DOHH2 (cell line): ENCODE measurements at regions not wholly inside any gene's neighbourhood (a gene's known extent, or its start where the extent isn't known, plus 50 kb on each side); places are given as distances from the start of the nearest gene placed in this dataset.

Experiments
- H3F3A ChIP-seq: fragments of 200-600 bp; sonication (generic), shearing (Covaris generic); 2 replicates; pipeline ENCODE4 v1.6.0; 2016; ENCODE audit warnings: antibody characterized with exemption, mild to moderate bottlenecking; ENCODE audit not compliant: control insufficient read depth, insufficient read depth
- H3K27ac ChIP-seq: fragments of 200-600 bp; sonication (generic); 2 replicates; pipeline ENCODE4 v1.5.1; 2014; ENCODE audit warnings: low read depth, mild to moderate bottlenecking, low read length, moderate library complexity
- H3K27me3 ChIP-seq: fragments of 200-600 bp; sonication (generic); 2 replicates; pipeline ENCODE4 v1.6.1; 2014; ENCODE audit warnings: mild to moderate bottlenecking, low read length, mixed read lengths; ENCODE audit not compliant: control insufficient read depth
- H3K36me3 ChIP-seq: fragments of 200-600 bp; sonication (generic); 2 replicates; pipeline ENCODE4 v1.6.1; 2014; ENCODE audit warnings: mild to moderate bottlenecking, low read length, moderate library complexity, mixed read lengths; ENCODE audit not compliant: control insufficient read depth
- H3K4me1 ChIP-seq: fragments of 200-600 bp; sonication (generic); 2 replicates; pipeline ENCODE4 v1.6.1; 2014; ENCODE audit warnings: mild to moderate bottlenecking, low read length, mixed read lengths; ENCODE audit not compliant: control insufficient read depth
- H3K4me2 ChIP-seq: fragments of 200-600 bp; sonication (generic); 2 replicates; pipeline ENCODE4 v1.6.0; 2014; ENCODE audit warnings: mild to moderate bottlenecking, low read length, moderate library complexity
- H3K4me3 ChIP-seq: fragments of 200-600 bp; sonication (generic); 2 replicates; pipeline ENCODE4 v1.5.1; 2014; ENCODE audit warnings: mild to moderate bottlenecking, low read length, mixed read lengths
- H3K79me2 ChIP-seq: fragments of 200-600 bp; sonication (generic); 2 replicates; pipeline ENCODE4 v1.6.1; 2014; ENCODE audit warnings: mild to moderate bottlenecking, low read length, mixed read lengths; ENCODE audit not compliant: control insufficient read depth
- H3K9me2 ChIP-seq: fragments of 200-600 bp; sonication (generic); replicated peaks from 2 replicates; pipeline ENCODE4 v1.6.1; 2014; ENCODE audit warnings: mild to moderate bottlenecking, low read length, mixed read lengths; ENCODE audit not compliant: control insufficient read depth
- H3K9me3 ChIP-seq: fragments of 200-600 bp; sonication (generic); 2 replicates; pipeline ENCODE4 v1.6.1; 2014; ENCODE audit warnings: antibody characterized with exemption, low read length, mixed read lengths; ENCODE audit not compliant: control insufficient read depth, insufficient read depth
- H4K20me1 ChIP-seq: fragments of 200-600 bp; sonication (generic); 2 replicates; pipeline ENCODE4 v1.6.0; 2014; ENCODE audit warnings: low read depth, mild to moderate bottlenecking, antibody characterized with exemption, low read length, moderate library complexity; ENCODE audit not compliant: control insufficient read depth, insufficient read depth
- EZH2phosphoT487 ChIP-seq: fragments of 200-600 bp; sonication (generic); IDR thresholded peaks from 2 replicates; pipeline ENCODE4 v1.6.1; 2017; ENCODE audit warnings: borderline replicate concordance, mild to moderate bottlenecking, antibody characterized with exemption, low read length, moderate library complexity, mixed read lengths
- TF ChIP-seq, protein P1 (sequence below): fragments of 200-600 bp; sonication (generic); IDR thresholded peaks from one replicate; pipeline ENCODE4 v1.5.1; 2014; ENCODE audit warnings: antibody characterized with exemption, mild to moderate bottlenecking, low read depth, low read length; ENCODE audit not compliant: poor library complexity, severe bottlenecking

- Histone ChIP-seq H3K27me3 (no peaks in the 10 kb centered on the region), H3K9me3 (no peaks in the 10 kb centered on the region), H3K36me3 (no peaks in the 10 kb centered on the region), H4K20me1 (no peaks in the 10 kb centered on the region), H3K4me2 (peak overlapping the region; percentile 41), H3F3A (no peaks in the 10 kb centered on the region), H3K27ac (no peak overlapping the region), H3K9me2 (no peaks in the 10 kb centered on the region), H3K4me1 (peaks cover 49% of the 10 kb centered on the region), H3K79me2 (no peaks in the 10 kb centered on the region), H3K4me3 (peak overlapping the region; percentile 18; the same call in 1 of the 2 replicates)
- TF ChIP-seq, protein P1, sequence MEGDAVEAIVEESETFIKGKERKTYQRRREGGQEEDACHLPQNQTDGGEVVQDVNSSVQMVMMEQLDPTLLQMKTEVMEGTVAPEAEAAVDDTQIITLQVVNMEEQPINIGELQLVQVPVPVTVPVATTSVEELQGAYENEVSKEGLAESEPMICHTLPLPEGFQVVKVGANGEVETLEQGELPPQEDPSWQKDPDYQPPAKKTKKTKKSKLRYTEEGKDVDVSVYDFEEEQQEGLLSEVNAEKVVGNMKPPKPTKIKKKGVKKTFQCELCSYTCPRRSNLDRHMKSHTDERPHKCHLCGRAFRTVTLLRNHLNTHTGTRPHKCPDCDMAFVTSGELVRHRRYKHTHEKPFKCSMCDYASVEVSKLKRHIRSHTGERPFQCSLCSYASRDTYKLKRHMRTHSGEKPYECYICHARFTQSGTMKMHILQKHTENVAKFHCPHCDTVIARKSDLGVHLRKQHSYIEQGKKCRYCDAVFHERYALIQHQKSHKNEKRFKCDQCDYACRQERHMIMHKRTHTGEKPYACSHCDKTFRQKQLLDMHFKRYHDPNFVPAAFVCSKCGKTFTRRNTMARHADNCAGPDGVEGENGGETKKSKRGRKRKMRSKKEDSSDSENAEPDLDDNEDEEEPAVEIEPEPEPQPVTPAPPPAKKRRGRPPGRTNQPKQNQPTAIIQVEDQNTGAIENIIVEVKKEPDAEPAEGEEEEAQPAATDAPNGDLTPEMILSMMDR = no peak
- TF ChIP-seq EZH2phosphoT487 = no peak
Measured at GRCh38 chr3:34073961-34074360, 275.5 kb downstream of the PDCD6IP start.

DNA sequence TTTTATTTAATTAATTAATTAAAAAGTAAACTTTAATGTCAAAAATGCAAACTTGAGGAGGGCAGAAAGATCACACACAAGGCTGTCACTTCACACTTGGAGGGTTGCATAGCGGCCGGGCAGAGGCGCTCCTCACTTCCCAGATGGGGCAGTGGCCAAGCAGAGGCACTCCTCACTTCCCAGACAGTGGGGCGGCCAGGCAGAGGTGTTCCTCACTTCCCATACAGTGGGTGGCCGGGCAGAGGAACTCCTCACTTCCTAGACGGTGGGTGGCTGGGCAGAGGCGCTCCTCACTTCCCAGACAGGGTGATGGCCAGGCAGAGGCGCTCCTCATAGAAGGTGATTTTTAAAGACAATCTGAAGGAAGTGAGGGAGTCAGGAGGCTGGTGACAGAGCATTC, 277.5 kb downstream of the PDCD6IP start:
- no peak overlapping the region for H3K4me2 ChIP-seq
- H3K9me3 ChIP-seq = no peaks in the 10 kb centered on the region
- no peak overlapping the region for H3K4me3 ChIP-seq
- H3K4me1 ChIP-seq = peaks cover 49% of the 10 kb centered on the region
- no peaks in the 10 kb centered on the region for H3F3A ChIP-seq
- H4K20me1 ChIP-seq = no peaks in the 10 kb centered on the region
- no peaks in the 10 kb centered on the region for H3K9me2 ChIP-seq
- no peaks in the 10 kb centered on the region for H3K79me2 ChIP-seq
- H3K36me3 ChIP-seq = no peaks in the 10 kb centered on the region
- no peak overlapping the region for H3K27ac ChIP-seq
- TF ChIP-seq EZH2phosphoT487 = no peak
- TF ChIP-seq, protein P1 = no peak
- H3K27me3 ChIP-seq = no peaks in the 10 kb centered on the region

DNA sequence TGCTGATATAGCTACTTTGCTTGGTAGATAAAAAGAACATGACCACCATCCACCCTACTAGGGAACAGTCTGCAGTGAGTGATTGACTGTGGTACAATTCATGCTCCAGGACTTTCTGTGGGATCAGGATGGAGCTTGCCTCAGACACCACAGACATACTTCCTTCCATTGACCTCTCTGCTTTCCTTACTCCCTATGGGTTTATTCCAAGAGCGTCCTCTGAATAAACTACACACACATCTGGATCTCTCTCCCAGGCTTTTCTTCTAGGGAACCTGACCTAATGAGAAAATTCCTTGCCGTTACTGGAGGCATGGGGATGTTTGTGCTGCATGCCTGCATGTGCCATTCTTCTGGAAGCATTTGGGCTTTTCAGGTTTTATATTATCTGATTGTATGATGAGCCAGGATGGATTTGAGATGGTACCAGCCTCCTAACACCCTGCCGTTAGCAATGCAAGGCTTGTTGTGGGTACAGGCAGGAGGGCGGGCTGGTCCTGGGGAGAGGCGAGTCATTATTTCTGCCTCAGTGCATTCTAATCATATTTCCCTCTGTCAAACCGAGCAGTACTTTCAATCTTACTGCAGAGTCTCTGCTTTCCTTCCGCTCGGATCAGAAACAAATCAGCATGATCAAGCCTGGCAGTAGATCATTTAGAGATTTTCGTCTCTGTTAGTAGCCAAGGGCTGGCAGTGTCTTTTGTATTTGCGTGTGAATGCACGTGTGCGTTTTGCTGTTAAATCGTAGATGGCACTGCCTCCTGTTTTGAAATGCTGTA, 279.2 kb downstream of the PDCD6IP start:
- Histone ChIP-seq H3K4me3 (peak overlapping the region; percentile 20; the same call in 1 of the 2 replicates), H3K4me1 (peaks cover 39% of the 10 kb centered on the region), H3K36me3 (no peaks in the 10 kb centered on the region), H3K27me3 (no peaks in the 10 kb centered on the region), H3K9me3 (no peaks in the 10 kb centered on the region), H3K9me2 (no peaks in the 10 kb centered on the region), H3K27ac (peak overlapping the region; percentile 27; the same call in 1 of the 2 replicates), H3F3A (no peaks in the 10 kb centered on the region), H4K20me1 (no peaks in the 10 kb centered on the region), H3K4me2 (peak overlapping the region; percentile 52), H3K79me2 (no peaks in the 10 kb centered on the region)
- no peak for TF ChIP-seq EZH2phosphoT487
- TF ChIP-seq, protein P1 = no peak
